Psoas muscle (tissue), 7 donors: ENCODE measurements at regions not wholly inside any gene's neighbourhood (a gene's known extent, or its start where the extent isn't known, plus 50 kb on each side); places are given as distances from the start of the nearest gene placed in this dataset.
"Not testable (repeated sequence)": the region's sequence is repeated elsewhere in the genome, so short reads cannot be mapped to it uniquely, and the experiment has no call there.

Experiments
- ATAC-seq, 4 donors: fragments of 200-7000 bp; cut with Tn5 transposase; one replicate each; pipeline ENCODE4 v1.9.1; 2020; ENCODE audit warnings: moderate library complexity in 3 of 4, mild to moderate bottlenecking in 2 of 4
- DNase-seq, 2 donors: peaks; one replicate each; pipeline ENCODE4 v3.0.0-alpha.2; 2020
- H3K27ac ChIP-seq: fragments of 200-600 bp; one replicate; pipeline ENCODE4 v1.8.0; 2022
- H3K27me3 ChIP-seq, 3 donors: fragments of 200-600 bp in 1 of 3; one replicate each; pipeline versions ENCODE4 v1.6.1 to v1.8.0; 2013 to 2022; ENCODE audit warnings: low read length in 2 of 3, mild to moderate bottlenecking in 2 of 3, moderate library complexity in 1 of 3; ENCODE audit not compliant: insufficient read depth in 3 of 3
- H3K36me3 ChIP-seq, 2 donors: fragments of 200-600 bp in 1 of 2; one replicate each; pipeline versions ENCODE4 v1.6.1 to v1.8.0; 2013 to 2022; ENCODE audit warnings: low read depth in 1 of 2, mild to moderate bottlenecking in 1 of 2, moderate library complexity in 1 of 2; ENCODE audit not compliant: insufficient read depth in 1 of 2
- H3K4me1 ChIP-seq: fragments of 200-600 bp; one replicate; pipeline ENCODE4 v1.8.0; 2022
- H3K4me3 ChIP-seq: fragments of 200-600 bp; one replicate; pipeline ENCODE4 v1.8.0; 2022; ENCODE audit warnings: mild to moderate bottlenecking
- H3K9me3 ChIP-seq: fragments of 200-600 bp; one replicate; pipeline ENCODE4 v1.8.0; 2022
- CTCF ChIP-seq: fragments of 200-600 bp; IDR thresholded peaks from one replicate; pipeline ENCODE4 v1.8.0; 2022; ENCODE audit warnings: antibody characterized with exemption
- WGBS, 3 donors: extraction: QIAGEN DNeasy Blood & Tissue Kit; methylation state at CpG; one replicate each; pipeline versions ENCODE4 v1.1.6 to v1.1.7; 2013; 5-methylcytosine and 5-hydroxymethylcytosine counted together
- intact Hi-C, 2 donors: fragments of 100-400 bp; cut with DNase I; formaldehyde crosslinking; loops; one replicate each; pipeline versions ENCODE4 v1.11.0 to v1.14.2; 2022
- donor health status: healthy with polysubstance abuse.
- donor health status: DM: no; HTN: no; CAD: no; lungs with moderate emphysema.
- donor health status: Bipolar disorder and iron deficiency.
- donor health status: healthy.
- donor health status: DM: yes; HTN: yes; CAD: no.
- donor health status: DM: no; HTN: no; CAD: no.
- donor health status: DM: yes; HTN: yes; CAD: no.

- Histone ChIP-seq H3K4me3 (peak overlapping the region; percentile 19), H3K9me3 (no peaks in the 10 kb centered on the region), H3K4me1 (no peaks in the 10 kb centered on the region), H3K27ac (no peak overlapping the region), H3K36me3 (no peaks in the 10 kb centered on the region), H3K27me3 (peaks cover 3 to 76% (median 18%) of the 10 kb centered on the region in 3 donors)
- ATAC-seq: peak in 1 of 4 donors; percentile 43
- intact Hi-C loops: no loop called here
- no peak for TF ChIP-seq CTCF
- DNase-seq: no peak
- WGBS, 3 donors: 2 to 4% (median 4%) methylated on average over 22 of the region's 22 CpGs
Observed at GRCh38 chr6:27592481-27593199, 119.7 kb upstream of the ZNF184 start.

- no peak for DNase-seq
- H3K9me3 ChIP-seq: no peaks in the 10 kb centered on the region
- H3K4me3 ChIP-seq: peak overlapping the region; percentile 19
- H3K27me3 ChIP-seq: peaks cover 3 to 83% (median 18%) of the 10 kb centered on the region in 3 donors
- WGBS, 3 donors: 6 to 8% (median 7%) methylated on average over 22 of the region's 22 CpGs
- ATAC-seq: no peak
- intact Hi-C loops: no loop called here
- H3K36me3 ChIP-seq: no peaks in the 10 kb centered on the region
- H3K4me1 ChIP-seq: no peaks in the 10 kb centered on the region
- no peak for TF ChIP-seq CTCF
- no peak overlapping the region for H3K27ac ChIP-seq
Observed at GRCh38 chr6:27591699-27592480, 119.0 kb upstream of the ZNF184 start.

- ATAC-seq, intact Hi-C loops, H3K9me3 ChIP-seq, DNase-seq, H3K27ac ChIP-seq, H3K4me1 ChIP-seq, H3K36me3 ChIP-seq, H3K4me3 ChIP-seq: not testable (repeated sequence)
- WGBS, 3 donors: 73 to 80% (median 76%) methylated on average over 11 of the region's 11 CpGs
- peaks cover 2 to 71% (median 6%) of the 10 kb centered on the region in 3 donors for H3K27me3 ChIP-seq
Observed at GRCh38 chr6:27585316-27585715, 112.4 kb upstream of the ZNF184 start.

- 77 to 87% (median 85%) methylated on average over 4 of the region's 4 CpGs for WGBS, 3 donors
Observed at GRCh38 chr6:27584326-27584725, 111.4 kb upstream of the ZNF184 start.

More at GRCh38 chr6:27584326-27584725, 111.4 kb upstream of the ZNF184 start:
- intact Hi-C loops: no loop called here
- no peak for TF ChIP-seq CTCF
- Histone ChIP-seq H3K4me1 (no peaks in the 10 kb centered on the region), H3K4me3 (no peak overlapping the region), H3K27me3 (peaks cover 2 to 69% (median 6%) of the 10 kb centered on the region in 3 donors), H3K36me3 (no peaks in the 10 kb centered on the region), H3K9me3 (no peaks in the 10 kb centered on the region), H3K27ac (no peak overlapping the region)
- DNase-seq (no peak), ATAC-seq (no peak)
